Liver (tissue), 3 donors: ENCODE measurements at regions not wholly inside any gene's neighbourhood (a gene's known extent, or its start where the extent isn't known, plus 50 kb on each side); places are given as distances from the start of the nearest gene placed in this dataset.

Source experiments
- ATF3 ChIP-seq: IDR thresholded peaks from 2 replicates; pipeline ENCODE4 v1.6.1; 2016; ENCODE audit warnings: antibody characterized with exemption
- CTCF ChIP-seq: fragments of 150-350 bp; IDR thresholded peaks from 2 replicates; pipeline ENCODE4 v1.5.1; 2017; ENCODE audit warnings: improper control_type of control experiment, low read depth, low read length; ENCODE audit not compliant: missing input control
- EGR1 ChIP-seq, 2 donors: IDR thresholded peaks; 2 replicates each; pipeline ENCODE4 v1.6.1; 2016 to 2018; ENCODE audit warnings: antibody characterized with exemption in 2 of 2, low read depth in 2 of 2
- FOXA1 ChIP-seq: IDR thresholded peaks from 2 replicates; pipeline ENCODE4 v1.6.1; 2016; ENCODE audit warnings: antibody characterized with exemption
- GABPA ChIP-seq, 2 donors: IDR thresholded peaks in 1 of 2; conservative IDR thresholded peaks in 1 of 2; 2 replicates each; pipeline ENCODE4 v1.6.1; 2016; ENCODE audit warnings: antibody characterized with exemption in 2 of 2, mild to moderate bottlenecking in 1 of 2, moderate library complexity in 1 of 2
- HNF4A ChIP-seq, 2 donors: conservative IDR thresholded peaks; 2 replicates each; pipeline ENCODE4 v1.6.1; 2016; ENCODE audit warnings: antibody characterized with exemption in 2 of 2, mild to moderate bottlenecking in 2 of 2
- MAX ChIP-seq: IDR thresholded peaks from 2 replicates; pipeline ENCODE4 v1.6.1; 2016; ENCODE audit warnings: antibody characterized with exemption
- NR2F2 ChIP-seq: IDR thresholded peaks from 2 replicates; pipeline ENCODE4 v1.6.1; 2016; ENCODE audit warnings: antibody characterized with exemption
- RAD21 ChIP-seq, 2 donors: IDR thresholded peaks; 2 replicates each; pipeline ENCODE4 v1.6.1; 2016; ENCODE audit warnings: antibody characterized with exemption in 2 of 2, mild to moderate bottlenecking in 2 of 2
- RXRA ChIP-seq, 2 donors: IDR thresholded peaks; 2 replicates each; pipeline ENCODE4 v1.6.1; 2017 to 2018; ENCODE audit warnings: antibody characterized with exemption in 2 of 2, mild to moderate bottlenecking in 1 of 2
- SP1 ChIP-seq: IDR thresholded peaks from 2 replicates; pipeline ENCODE4 v1.6.1; 2018; ENCODE audit warnings: antibody characterized with exemption, mild to moderate bottlenecking
- TAF1 ChIP-seq: conservative IDR thresholded peaks from 2 replicates; pipeline ENCODE4 v1.6.1; 2016; ENCODE audit warnings: antibody characterized with exemption, mild to moderate bottlenecking
- YY1 ChIP-seq: IDR thresholded peaks from 2 replicates; pipeline ENCODE4 v1.6.1; 2016; ENCODE audit warnings: antibody characterized with exemption, mild to moderate bottlenecking
- TF ChIP-seq, protein P1 (sequence below): IDR thresholded peaks from 2 replicates; pipeline ENCODE4 v1.6.1; 2016; ENCODE audit warnings: antibody characterized with exemption, mild to moderate bottlenecking
- donor health status: healthy.
- donor health status: healthy.

- TF ChIP-seq CTCF (no peak), GABPA (IDR thresholded peaks at IDR 0.05 in 1 of 2, conservative IDR thresholded peaks at IDR 0.05 in 1 of 2) (no peak), ATF3 (no peak), EGR1 (IDR thresholded peaks at IDR 0.05; ENCODE audit: low read depth in 2 of 2) (no peak), RAD21 (IDR thresholded peaks at IDR 0.05) (no peak), MAX (no peak), SP1 (no peak), HNF4A (conservative IDR thresholded peaks at IDR 0.05) (no peak), FOXA1 (no peak), TAF1 (no peak), YY1 (no peak), NR2F2 (no peak), RXRA (IDR thresholded peaks at IDR 0.05) (no peak)
- TF ChIP-seq, protein P1, sequence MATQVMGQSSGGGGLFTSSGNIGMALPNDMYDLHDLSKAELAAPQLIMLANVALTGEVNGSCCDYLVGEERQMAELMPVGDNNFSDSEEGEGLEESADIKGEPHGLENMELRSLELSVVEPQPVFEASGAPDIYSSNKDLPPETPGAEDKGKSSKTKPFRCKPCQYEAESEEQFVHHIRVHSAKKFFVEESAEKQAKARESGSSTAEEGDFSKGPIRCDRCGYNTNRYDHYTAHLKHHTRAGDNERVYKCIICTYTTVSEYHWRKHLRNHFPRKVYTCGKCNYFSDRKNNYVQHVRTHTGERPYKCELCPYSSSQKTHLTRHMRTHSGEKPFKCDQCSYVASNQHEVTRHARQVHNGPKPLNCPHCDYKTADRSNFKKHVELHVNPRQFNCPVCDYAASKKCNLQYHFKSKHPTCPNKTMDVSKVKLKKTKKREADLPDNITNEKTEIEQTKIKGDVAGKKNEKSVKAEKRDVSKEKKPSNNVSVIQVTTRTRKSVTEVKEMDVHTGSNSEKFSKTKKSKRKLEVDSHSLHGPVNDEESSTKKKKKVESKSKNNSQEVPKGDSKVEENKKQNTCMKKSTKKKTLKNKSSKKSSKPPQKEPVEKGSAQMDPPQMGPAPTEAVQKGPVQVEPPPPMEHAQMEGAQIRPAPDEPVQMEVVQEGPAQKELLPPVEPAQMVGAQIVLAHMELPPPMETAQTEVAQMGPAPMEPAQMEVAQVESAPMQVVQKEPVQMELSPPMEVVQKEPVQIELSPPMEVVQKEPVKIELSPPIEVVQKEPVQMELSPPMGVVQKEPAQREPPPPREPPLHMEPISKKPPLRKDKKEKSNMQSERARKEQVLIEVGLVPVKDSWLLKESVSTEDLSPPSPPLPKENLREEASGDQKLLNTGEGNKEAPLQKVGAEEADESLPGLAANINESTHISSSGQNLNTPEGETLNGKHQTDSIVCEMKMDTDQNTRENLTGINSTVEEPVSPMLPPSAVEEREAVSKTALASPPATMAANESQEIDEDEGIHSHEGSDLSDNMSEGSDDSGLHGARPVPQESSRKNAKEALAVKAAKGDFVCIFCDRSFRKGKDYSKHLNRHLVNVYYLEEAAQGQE = no peak
These were observed 265.9 kb downstream of the RPS4Y2 start for GRCh38 chrY:21021811-21022210.
